Thoracic aorta (tissue), 2 donors: ENCODE measurements at regions not wholly inside any gene's neighbourhood (a gene's known extent, or its start where the extent isn't known, plus 50 kb on each side); places are given as distances from the start of the nearest gene placed in this dataset.

Experiments
- ATAC-seq: fragments of 150-250 bp; one replicate; pipeline ENCODE4 v1.8.0; 2017; ENCODE audit warnings: low read depth; ENCODE audit not compliant: insufficient number of reproducible peaks, low FRiP score
- DNase-seq: peaks from one replicate; pipeline ENCODE4 v3.0.0-alpha.2; 2020; ENCODE audit warnings: low spot score
- H3K27ac ChIP-seq, 2 donors: fragments of 200-600 bp; sonication (generic); 1 replicate in 1 of 2; 2 replicates in 1 of 2; pipeline ENCODE4 v1.5.1; 2016; ENCODE audit warnings: mild to moderate bottlenecking in 2 of 2, moderate library complexity in 2 of 2
- H3K27me3 ChIP-seq: fragments of 200-600 bp; sonication (generic); replicated peaks from 2 replicates; pipeline ENCODE4 v1.6.0; 2016; ENCODE audit warnings: mild to moderate bottlenecking; ENCODE audit not compliant: insufficient read depth
- H3K36me3 ChIP-seq: fragments of 200-600 bp; sonication (generic); one replicate; pipeline ENCODE4 v1.5.1; 2016
- H3K4me1 ChIP-seq, 2 donors: fragments of 200-600 bp; sonication (generic); 1 replicate in 1 of 2; 2 replicates in 1 of 2; pipeline versions ENCODE4 v1.5.1 to v1.6.0; 2016; ENCODE audit warnings: low read depth in 2 of 2, mild to moderate bottlenecking in 1 of 2; ENCODE audit not compliant: control insufficient read depth in 1 of 2
- H3K4me3 ChIP-seq: fragments of 200-600 bp; sonication (generic); 2 replicates; pipeline ENCODE4 v1.5.1; 2016; ENCODE audit warnings: mild to moderate bottlenecking
- H3K9me3 ChIP-seq: fragments of 200-600 bp; sonication (generic); 2 replicates; pipeline ENCODE4 v1.5.1; 2016
- CTCF ChIP-seq: fragments of 200-600 bp; sonication (generic); IDR thresholded peaks from one replicate; pipeline ENCODE4 v1.5.1; 2019; ENCODE audit warnings: antibody characterized with exemption

GRCh38 chr9:1718836-1719235, 296.3 kb upstream of the SMARCA2 start:
- DNase-seq = no peak
- TF ChIP-seq CTCF = no peak
- Histone ChIP-seq H3K27me3 (no peaks in the 10 kb centered on the region), H3K27ac (no peak overlapping the region), H3K4me3 (no peak overlapping the region), H3K4me1 (no peaks in the 10 kb centered on the region), H3K9me3 (no peaks in the 10 kb centered on the region), H3K36me3 (no peaks in the 10 kb centered on the region)
- ATAC-seq = no peak

- Histone ChIP-seq H3K4me3 (no peak overlapping the region), H3K9me3 (no peaks in the 10 kb centered on the region), H3K36me3 (no peaks in the 10 kb centered on the region), H3K4me1 (no peaks in the 10 kb centered on the region), H3K27me3 (no peaks in the 10 kb centered on the region), H3K27ac (no peak overlapping the region)
- ATAC-seq (no peak), DNase-seq (no peak)
- no peak for TF ChIP-seq CTCF
These were observed 294.0 kb upstream of the SMARCA2 start for GRCh38 chr9:1721196-1721595.

DNA sequence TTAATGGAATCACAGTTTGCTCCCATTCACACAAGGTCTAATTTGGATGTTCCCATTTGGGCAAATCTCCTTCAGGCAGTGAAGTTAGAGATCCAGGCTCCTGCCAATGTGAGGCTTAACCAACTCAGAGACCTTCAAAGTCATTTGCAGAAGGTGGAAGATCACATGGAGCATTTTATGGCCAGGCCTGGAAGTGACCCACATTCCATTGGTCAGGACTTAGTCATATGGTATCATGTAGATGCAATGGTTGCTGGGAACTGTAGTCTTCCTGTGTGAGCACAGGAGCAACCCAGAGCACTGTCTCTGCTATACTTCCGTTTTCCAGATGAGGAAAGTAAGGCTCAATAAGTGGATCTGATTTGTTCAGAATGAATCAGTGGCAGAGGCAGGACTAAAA, 292.7 kb upstream of the SMARCA2 start:
- Histone ChIP-seq H3K4me1 (no peaks in the 10 kb centered on the region), H3K27ac (no peak overlapping the region), H3K9me3 (no peaks in the 10 kb centered on the region), H3K4me3 (no peak overlapping the region), H3K36me3 (no peaks in the 10 kb centered on the region), H3K27me3 (no peaks in the 10 kb centered on the region)
- no peak for DNase-seq
- no peak for ATAC-seq
- TF ChIP-seq CTCF = no peak

- H3K27me3 ChIP-seq = no peaks in the 10 kb centered on the region
- TF ChIP-seq CTCF = no peak
- no peaks in the 10 kb centered on the region for H3K9me3 ChIP-seq
- DNase-seq (no peak), ATAC-seq (no peak)
- no peak overlapping the region for H3K27ac ChIP-seq
- H3K4me3 ChIP-seq = no peak overlapping the region
- H3K36me3 ChIP-seq = no peaks in the 10 kb centered on the region
- no peaks in the 10 kb centered on the region for H3K4me1 ChIP-seq
These were observed 291.6 kb upstream of the SMARCA2 start for GRCh38 chr9:1723522-1724015.

GRCh38 chr9:1726993-1727759, 288.0 kb upstream of the SMARCA2 start:
- ATAC-seq (no peak), DNase-seq (no peak)
- Histone ChIP-seq H3K27ac (no peak overlapping the region), H3K4me1 (no peaks in the 10 kb centered on the region), H3K4me3 (no peak overlapping the region), H3K9me3 (no peaks in the 10 kb centered on the region), H3K36me3 (no peaks in the 10 kb centered on the region), H3K27me3 (no peaks in the 10 kb centered on the region)
- no peak for TF ChIP-seq CTCF
